ENCODE measurements at regions not wholly inside any gene's neighbourhood (a gene's known extent, or its start where the extent isn't known, plus 50 kb on each side); places are given as distances from the start of the nearest gene placed in this dataset.
"Not testable (repeated sequence)": the region's sequence is repeated elsewhere in the genome, so short reads cannot be mapped to it uniquely, and the experiment has no call there.

GRCh38 chr12:116327992-116328391 lies 50.5 kb upstream of the MED13L start:
- H3K4me3 ChIP-seq (ENCODE audit: low read depth, low read length); DNase-seq (ENCODE audit: low read depth): not testable (repeated sequence)

GRCh38 chr12:116331876-116332275 lies 54.4 kb upstream of the MED13L start:
- TF ChIP-seq, protein P1, sequence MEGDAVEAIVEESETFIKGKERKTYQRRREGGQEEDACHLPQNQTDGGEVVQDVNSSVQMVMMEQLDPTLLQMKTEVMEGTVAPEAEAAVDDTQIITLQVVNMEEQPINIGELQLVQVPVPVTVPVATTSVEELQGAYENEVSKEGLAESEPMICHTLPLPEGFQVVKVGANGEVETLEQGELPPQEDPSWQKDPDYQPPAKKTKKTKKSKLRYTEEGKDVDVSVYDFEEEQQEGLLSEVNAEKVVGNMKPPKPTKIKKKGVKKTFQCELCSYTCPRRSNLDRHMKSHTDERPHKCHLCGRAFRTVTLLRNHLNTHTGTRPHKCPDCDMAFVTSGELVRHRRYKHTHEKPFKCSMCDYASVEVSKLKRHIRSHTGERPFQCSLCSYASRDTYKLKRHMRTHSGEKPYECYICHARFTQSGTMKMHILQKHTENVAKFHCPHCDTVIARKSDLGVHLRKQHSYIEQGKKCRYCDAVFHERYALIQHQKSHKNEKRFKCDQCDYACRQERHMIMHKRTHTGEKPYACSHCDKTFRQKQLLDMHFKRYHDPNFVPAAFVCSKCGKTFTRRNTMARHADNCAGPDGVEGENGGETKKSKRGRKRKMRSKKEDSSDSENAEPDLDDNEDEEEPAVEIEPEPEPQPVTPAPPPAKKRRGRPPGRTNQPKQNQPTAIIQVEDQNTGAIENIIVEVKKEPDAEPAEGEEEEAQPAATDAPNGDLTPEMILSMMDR (conservative IDR thresholded peaks at IDR 0.05; ENCODE audit: low read depth, low read length): no peak
- H3K4me3 ChIP-seq (ENCODE audit: low read depth, low read length): no peak overlapping the region
- DNase-seq (ENCODE audit: low read depth): no peak

- TF ChIP-seq, protein P1 (conservative IDR thresholded peaks at IDR 0.05; ENCODE audit: low read depth, low read length): no peak
- DNase-seq (ENCODE audit: low read depth): no peak
Measured at GRCh38 chr12:116332705-116333380, 55.4 kb upstream of the MED13L start.

DNA sequence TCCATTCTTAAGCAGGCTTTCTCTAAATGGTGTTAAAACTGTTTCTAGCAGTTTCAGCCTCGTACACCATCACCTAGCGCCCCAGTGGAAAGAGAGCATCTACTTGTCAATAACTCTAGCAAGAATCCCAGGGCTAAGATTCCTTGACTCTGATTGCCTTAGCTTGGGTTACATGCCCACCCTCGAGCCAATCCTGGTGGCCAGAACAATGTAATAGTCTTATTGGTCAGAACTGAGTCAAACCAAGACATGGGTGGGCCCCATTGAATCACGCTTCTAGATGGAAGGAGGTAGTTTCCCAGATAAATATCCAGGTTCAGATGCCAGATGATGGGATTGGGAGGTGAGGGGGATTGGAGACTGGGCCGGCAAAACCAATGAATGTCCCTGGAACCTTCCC lies 55.9 kb upstream of the MED13L start:
- TF ChIP-seq, protein P1 (conservative IDR thresholded peaks at IDR 0.05; ENCODE audit: low read depth, low read length): no peak

More at GRCh38 chr12:116332705-116333380, 55.4 kb upstream of the MED13L start:
- no peak overlapping the region for H3K4me3 ChIP-seq (ENCODE audit: low read depth, low read length)

DNA sequence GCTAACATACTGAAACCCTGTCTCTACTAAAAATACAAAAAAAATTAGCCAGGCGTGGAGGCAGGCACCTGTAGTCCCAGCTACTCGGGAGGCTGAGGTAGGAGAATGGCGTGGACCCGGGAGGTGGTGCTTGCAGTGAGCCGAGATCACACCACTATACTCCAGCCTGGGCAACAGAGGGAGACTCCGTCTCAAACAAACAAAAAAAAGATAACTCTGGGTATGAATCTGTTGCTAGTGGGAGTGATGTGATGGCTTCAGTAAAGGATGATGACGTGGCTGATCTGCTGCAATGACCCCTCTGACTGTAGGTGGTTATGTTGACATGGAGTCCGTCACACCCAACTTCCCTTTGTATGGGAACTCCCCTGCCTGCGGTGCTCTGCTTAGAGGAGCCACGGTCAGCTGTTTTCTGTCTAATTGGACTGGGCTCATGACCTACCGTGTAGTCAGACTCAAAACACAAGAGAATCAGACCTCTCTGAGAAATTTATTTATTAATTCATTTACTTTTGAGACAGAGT lies 59.1 kb upstream of the MED13L start:
- TF ChIP-seq, protein P1 (conservative IDR thresholded peaks at IDR 0.05; ENCODE audit: low read depth, low read length): no peak
- peak; percentile 52 for DNase-seq (ENCODE audit: low read depth)
- H3K4me3 ChIP-seq (ENCODE audit: low read depth, low read length): no peak overlapping the region

More for the DNA sequence above, 55.9 kb upstream of the MED13L start:
- DNase-seq (ENCODE audit: low read depth): no peak
- no peak overlapping the region for H3K4me3 ChIP-seq (ENCODE audit: low read depth, low read length)

- no peak overlapping the region for H3K4me3 ChIP-seq (ENCODE audit: low read depth, low read length)
Measured at GRCh38 chr12:116337312-116337711, 59.8 kb upstream of the MED13L start.

DNA sequence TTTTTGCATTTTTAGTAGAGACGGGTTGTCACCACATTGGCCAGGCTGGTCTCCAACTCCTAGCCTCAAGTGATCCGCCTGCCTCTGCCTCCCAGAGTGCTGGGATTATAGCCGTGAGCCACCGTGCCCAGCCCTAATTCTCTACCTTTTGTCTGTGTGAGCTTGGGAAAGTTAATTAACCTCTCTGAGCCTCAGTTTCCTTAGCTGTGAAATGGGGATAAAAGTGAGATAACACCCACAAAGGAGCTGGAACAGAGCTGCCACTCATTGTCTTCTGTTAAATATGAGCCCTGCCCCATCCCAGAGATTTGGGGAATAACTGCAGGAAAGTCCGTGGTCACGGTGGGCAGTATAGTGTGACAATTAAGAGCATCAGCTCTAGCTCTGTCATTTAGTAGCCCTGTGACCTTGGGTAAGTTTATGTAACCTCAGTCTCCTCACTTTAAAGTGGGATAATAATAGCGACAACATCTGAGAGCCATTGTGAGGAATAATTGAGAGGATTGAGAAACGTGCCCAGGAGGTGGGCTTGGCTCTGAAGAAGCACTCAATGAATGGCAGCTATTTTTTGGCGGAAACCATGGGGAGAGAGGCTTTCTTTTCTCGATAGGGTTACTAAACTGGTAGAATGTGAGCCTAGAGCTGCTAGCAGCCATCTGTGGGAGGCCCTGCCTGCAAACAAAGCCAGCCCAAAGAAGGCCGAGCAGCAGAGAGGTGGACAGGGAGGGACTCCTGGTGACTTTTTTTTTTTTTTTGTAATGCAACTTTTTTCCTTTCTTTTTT lies 60.8 kb upstream of the MED13L start:
- no peak overlapping the region for H3K4me3 ChIP-seq (ENCODE audit: low read depth, low read length)
- TF ChIP-seq, protein P1 (conservative IDR thresholded peaks at IDR 0.05; ENCODE audit: low read depth, low read length): no peak
- DNase-seq (ENCODE audit: low read depth): no peak

More at GRCh38 chr12:116337312-116337711, 59.8 kb upstream of the MED13L start:
- TF ChIP-seq, protein P1 (conservative IDR thresholded peaks at IDR 0.05; ENCODE audit: low read depth, low read length): peak; percentile 16
- DNase-seq (ENCODE audit: low read depth): no peak
